ENCODE measurements at regions not wholly inside any gene's neighbourhood (a gene's known extent, or its start where the extent isn't known, plus 50 kb on each side); places are given as distances from the start of the nearest gene placed in this dataset.

- TF ChIP-seq, protein P1, sequence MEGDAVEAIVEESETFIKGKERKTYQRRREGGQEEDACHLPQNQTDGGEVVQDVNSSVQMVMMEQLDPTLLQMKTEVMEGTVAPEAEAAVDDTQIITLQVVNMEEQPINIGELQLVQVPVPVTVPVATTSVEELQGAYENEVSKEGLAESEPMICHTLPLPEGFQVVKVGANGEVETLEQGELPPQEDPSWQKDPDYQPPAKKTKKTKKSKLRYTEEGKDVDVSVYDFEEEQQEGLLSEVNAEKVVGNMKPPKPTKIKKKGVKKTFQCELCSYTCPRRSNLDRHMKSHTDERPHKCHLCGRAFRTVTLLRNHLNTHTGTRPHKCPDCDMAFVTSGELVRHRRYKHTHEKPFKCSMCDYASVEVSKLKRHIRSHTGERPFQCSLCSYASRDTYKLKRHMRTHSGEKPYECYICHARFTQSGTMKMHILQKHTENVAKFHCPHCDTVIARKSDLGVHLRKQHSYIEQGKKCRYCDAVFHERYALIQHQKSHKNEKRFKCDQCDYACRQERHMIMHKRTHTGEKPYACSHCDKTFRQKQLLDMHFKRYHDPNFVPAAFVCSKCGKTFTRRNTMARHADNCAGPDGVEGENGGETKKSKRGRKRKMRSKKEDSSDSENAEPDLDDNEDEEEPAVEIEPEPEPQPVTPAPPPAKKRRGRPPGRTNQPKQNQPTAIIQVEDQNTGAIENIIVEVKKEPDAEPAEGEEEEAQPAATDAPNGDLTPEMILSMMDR (IDR thresholded peaks at IDR 0.05; ENCODE audit: unreplicated experiment) = no peak
- Mint-ChIP-seq H3K27ac (no peak overlapping the region), H3K36me3 (ENCODE audit: insufficient read depth) (peaks cover 7% of the 10 kb centered on the region), H3K4me1 (ENCODE audit: low read depth) (peaks cover 17% of the 10 kb centered on the region), H3K27me3 (peaks cover 76% of the 10 kb centered on the region), H3K9me3 (ENCODE audit: low read depth) (peaks cover 6% of the 10 kb centered on the region), H3K4me3 (ENCODE audit: low read depth) (no peak overlapping the region)
- DNase-seq (ENCODE audit: low spot score, unreplicated experiment) = no peak
Observed at GRCh38 chr6:15957655-15958169, 171.2 kb upstream of the MYLIP start.

GRCh38 chr6:15956205-15957106 is 172.4 kb upstream of the MYLIP start:
- no peak overlapping the region for H3K27ac Mint-ChIP-seq
- TF ChIP-seq, protein P1 (IDR thresholded peaks at IDR 0.05; ENCODE audit: unreplicated experiment) = no peak
- peaks cover 5% of the 10 kb centered on the region for H3K36me3 Mint-ChIP-seq (ENCODE audit: insufficient read depth)
- DNase-seq (ENCODE audit: low spot score, unreplicated experiment) = no peak
- peaks cover 70% of the 10 kb centered on the region for H3K27me3 Mint-ChIP-seq
- H3K4me1 Mint-ChIP-seq (ENCODE audit: low read depth) = peaks cover 24% of the 10 kb centered on the region
- H3K9me3 Mint-ChIP-seq (ENCODE audit: low read depth) = peaks cover 6% of the 10 kb centered on the region
- no peak overlapping the region for H3K4me3 Mint-ChIP-seq (ENCODE audit: low read depth)

- no peak for DNase-seq (ENCODE audit: low spot score, unreplicated experiment)
- Mint-ChIP-seq H3K27me3 (peaks cover 61% of the 10 kb centered on the region), H3K36me3 (ENCODE audit: insufficient read depth) (no peaks in the 10 kb centered on the region), H3K27ac (no peak overlapping the region), H3K4me1 (ENCODE audit: low read depth) (peaks cover 28% of the 10 kb centered on the region), H3K4me3 (ENCODE audit: low read depth) (no peak overlapping the region), H3K9me3 (ENCODE audit: low read depth) (no peaks in the 10 kb centered on the region)
- TF ChIP-seq, protein P1 (IDR thresholded peaks at IDR 0.05; ENCODE audit: unreplicated experiment) = no peak
Observed at GRCh38 chr6:15955484-15955883, 173.4 kb upstream of the MYLIP start.

- DNase-seq (ENCODE audit: low spot score, unreplicated experiment) = no peak
- Mint-ChIP-seq H3K4me1 (ENCODE audit: low read depth) (peaks cover 45% of the 10 kb centered on the region), H3K27ac (peak overlapping the region; percentile 8), H3K27me3 (peaks cover 54% of the 10 kb centered on the region), H3K36me3 (ENCODE audit: insufficient read depth) (no peaks in the 10 kb centered on the region), H3K4me3 (ENCODE audit: low read depth) (no peak overlapping the region), H3K9me3 (ENCODE audit: low read depth) (no peaks in the 10 kb centered on the region)
- TF ChIP-seq, protein P1 (IDR thresholded peaks at IDR 0.05; ENCODE audit: unreplicated experiment) = no peak
Observed at GRCh38 chr6:15953152-15953880, 175.6 kb upstream of the MYLIP start.
